ENCODE measurements at regions not wholly inside any gene's neighbourhood (a gene's known extent, or its start where the extent isn't known, plus 50 kb on each side); places are given as distances from the start of the nearest gene placed in this dataset.

GRCh38 chr6:37119387-37119886, 50.5 kb upstream of the PIM1 start:
- H3K27me3 ChIP-seq (ENCODE audit: control insufficient read depth, low read length): peaks cover 4% of the 10 kb centered on the region; the same call in 1 of the 2 replicates
- no peaks in the 10 kb centered on the region for H3K36me3 ChIP-seq (ENCODE audit: control insufficient read depth, low read length)
- H3K27ac ChIP-seq (ENCODE audit: low read depth, low read length): no peak overlapping the region
- H3K4me2 ChIP-seq (ENCODE audit: low read length): no peak overlapping the region
- H4K20me1 ChIP-seq (ENCODE audit: control insufficient read depth, insufficient read depth, low read depth, low read length): no peaks in the 10 kb centered on the region
- H3K79me2 ChIP-seq (ENCODE audit: control insufficient read depth, low read length): no peaks in the 10 kb centered on the region
- H3K4me1 ChIP-seq (ENCODE audit: control insufficient read depth, low read length): 0 out of 2 replicates have a peak, but pooled peaks cover 3% of the 10 kb centered on the region
- no peak overlapping the region for H3K4me3 ChIP-seq (ENCODE audit: low read length)
- TF ChIP-seq CTCF (IDR thresholded peaks at IDR 0.05; ENCODE audit: low read depth, low read length, poor library complexity, severe bottlenecking): no peak
- no peak for TF ChIP-seq EZH2phosphoT487 (IDR thresholded peaks at IDR 0.05; ENCODE audit: borderline replicate concordance, low read length)
- H3K9me2 ChIP-seq (replicated peaks; ENCODE audit: control insufficient read depth, low read length): no peaks in the 10 kb centered on the region
- H3F3A ChIP-seq (ENCODE audit: control insufficient read depth, insufficient read depth): no peaks in the 10 kb centered on the region
- no peaks in the 10 kb centered on the region for H3K9me3 ChIP-seq (ENCODE audit: control insufficient read depth, insufficient read depth, low read length)

All from DOHH2 (cell line).